ENCODE measurements at regions not wholly inside any gene's neighbourhood (a gene's known extent, or its start where the extent isn't known, plus 50 kb on each side); places are given as distances from the start of the nearest gene placed in this dataset.

GRCh38 chr4:159009521-159009920, 93.4 kb upstream of the RAPGEF2 start:
- Histone ChIP-seq H3K4me3 (ENCODE audit: control extremely low read depth in 1 of 5, extremely low read depth in 1 of 5, insufficient read depth in 1 of 5, low read depth in 2 of 5, low read length in 4 of 5) (no peak overlapping the region), H3K79me2 (ENCODE audit: control insufficient read depth, insufficient read depth, low read length) (no peaks in the 10 kb centered on the region), H3K9ac (ENCODE audit: low read length) (no peak overlapping the region), H3K4me2 (replicated peaks; ENCODE audit: low read depth, low read length, poor library complexity, severe bottlenecking) (no peak overlapping the region), H3K27ac (ENCODE audit: low read length in 2 of 2) (no peak overlapping the region), H3K27me3 (replicated peaks in 1 of 4; ENCODE audit: control extremely low read depth in 1 of 4, control insufficient read depth in 3 of 4, insufficient read depth in 4 of 4, low read length in 3 of 4) (peaks cover 0 to 8% (median 1%) of the 10 kb centered on the region in 4 experiments), H4K20me1 (ENCODE audit: control insufficient read depth, insufficient read depth, low read length, poor library complexity, severe bottlenecking) (no peaks in the 10 kb centered on the region), H3K9me3 (ENCODE audit: control extremely low read depth in 1 of 3, control insufficient read depth in 2 of 3, insufficient read depth in 1 of 3, low read length in 2 of 3) (no peaks in the 10 kb centered on the region), H2AFZ (ENCODE audit: insufficient read depth, low read depth, low read length, poor library complexity, severe bottlenecking) (no peak overlapping the region), H3K36me3 (replicated peaks in 1 of 2; ENCODE audit: control extremely low read depth in 1 of 2, control insufficient read depth in 1 of 2, extremely low read depth in 1 of 2, insufficient read depth in 2 of 2, low read length in 1 of 2) (no peaks in the 10 kb centered on the region), H3K4me1 (ENCODE audit: control insufficient read depth in 2 of 2, insufficient read depth in 2 of 2, low read length in 2 of 2) (no peaks in the 10 kb centered on the region)
- 100% methylated on average over 2 of the region's 4 CpGs for WGBS (ENCODE audit: insufficient coverage)
- peaks cover 43% of the 10 kb centered on the region for H3K27me3 Mint-ChIP-seq
- no peak overlapping the region for H3K27ac Mint-ChIP-seq
- no peaks in the 10 kb centered on the region for H3K9me3 Mint-ChIP-seq (ENCODE audit: insufficient read depth)
- DNase-seq = no peak
- intact Hi-C loops (cut with micrococcal nuclease) = no loop called here
- ATAC-seq (ENCODE audit: low read depth) = no peak
- H3K4me3 Mint-ChIP-seq = no peak overlapping the region
- no peaks in the 10 kb centered on the region for H3K4me1 Mint-ChIP-seq
- POLR2A ChIA-PET = no interaction called here
- CTCF ChIA-PET = no interaction called here
- TF ChIP-seq EZH2 (IDR thresholded peaks at IDR 0.05; ENCODE audit: borderline replicate concordance, insufficient read depth, low read depth, low read length, poor library complexity, severe bottlenecking) = no peak
- TF ChIP-seq CTCF (IDR thresholded peaks at IDR 0.05) = no peak

- POLR2A ChIA-PET = no interaction called here
- Histone ChIP-seq H3K27me3 (replicated peaks in 1 of 4; ENCODE audit: control extremely low read depth in 1 of 4, control insufficient read depth in 3 of 4, insufficient read depth in 4 of 4, low read length in 3 of 4) (peaks cover 0 to 8% (median 1%) of the 10 kb centered on the region in 4 experiments), H3K79me2 (ENCODE audit: control insufficient read depth, insufficient read depth, low read length) (no peaks in the 10 kb centered on the region), H3K4me2 (replicated peaks; ENCODE audit: low read depth, low read length, poor library complexity, severe bottlenecking) (no peak overlapping the region), H3K4me3 (ENCODE audit: control extremely low read depth in 1 of 5, extremely low read depth in 1 of 5, insufficient read depth in 1 of 5, low read depth in 2 of 5, low read length in 4 of 5) (no peak overlapping the region), H3K36me3 (replicated peaks in 1 of 2; ENCODE audit: control extremely low read depth in 1 of 2, control insufficient read depth in 1 of 2, extremely low read depth in 1 of 2, insufficient read depth in 2 of 2, low read length in 1 of 2) (no peaks in the 10 kb centered on the region), H3K9ac (ENCODE audit: low read length) (no peak overlapping the region), H3K9me3 (ENCODE audit: control extremely low read depth in 1 of 3, control insufficient read depth in 2 of 3, insufficient read depth in 1 of 3, low read length in 2 of 3) (no peaks in the 10 kb centered on the region), H4K20me1 (ENCODE audit: control insufficient read depth, insufficient read depth, low read length, poor library complexity, severe bottlenecking) (no peaks in the 10 kb centered on the region), H2AFZ (ENCODE audit: insufficient read depth, low read depth, low read length, poor library complexity, severe bottlenecking) (no peak overlapping the region), H3K4me1 (ENCODE audit: control insufficient read depth in 2 of 2, insufficient read depth in 2 of 2, low read length in 2 of 2) (no peaks in the 10 kb centered on the region), H3K27ac (ENCODE audit: low read length in 2 of 2) (no peak overlapping the region)
- ATAC-seq (ENCODE audit: low read depth) (no peak), DNase-seq (no peak)
- CTCF ChIA-PET = no interaction called here
- 91% methylated on average over 1 of the region's 3 CpGs for WGBS (ENCODE audit: insufficient coverage)
- no peaks in the 10 kb centered on the region for H3K4me1 Mint-ChIP-seq
- H3K9me3 Mint-ChIP-seq (ENCODE audit: insufficient read depth) = no peaks in the 10 kb centered on the region
- intact Hi-C loops (cut with micrococcal nuclease) = no loop called here
- TF ChIP-seq EZH2 (IDR thresholded peaks at IDR 0.05; ENCODE audit: borderline replicate concordance, insufficient read depth, low read depth, low read length, poor library complexity, severe bottlenecking) (no peak), CTCF (IDR thresholded peaks at IDR 0.05) (no peak)
- H3K4me3 Mint-ChIP-seq = no peak overlapping the region
- H3K27me3 Mint-ChIP-seq = peaks cover 40% of the 10 kb centered on the region
- no peak overlapping the region for H3K27ac Mint-ChIP-seq
These were observed 92.8 kb upstream of the RAPGEF2 start for GRCh38 chr4:159010100-159010499.

Measured in B cell (primary cell).